Skin epidermis (tissue), 12 donors: ENCODE measurements at regions not wholly inside any gene's neighbourhood (a gene's known extent, or its start where the extent isn't known, plus 50 kb on each side); places are given as distances from the start of the nearest gene placed in this dataset.

ENCODE experiments used
- H3K27ac ChIP-seq, 21 experiments: fragments of 200-600 bp; sonication (generic) in 11 of 21; one replicate each; pipeline ENCODE4 v1.5.0; 2020; ENCODE audit warnings: mild to moderate bottlenecking in 3 of 21, inconsistent platforms in 2 of 21, moderate library complexity in 2 of 21
- H3K4me3 ChIP-seq, 7 experiments: fragments of 200-600 bp; sonication (generic) in 2 of 7; one replicate each; pipeline ENCODE4 v1.5.0; 2020; ENCODE audit warnings: inconsistent platforms in 2 of 7, mild to moderate bottlenecking in 2 of 7, moderate library complexity in 1 of 7

- no peak overlapping the region for H3K27ac ChIP-seq
Observed at GRCh38 chr19:28871099-28871725, 341.7 kb downstream of the UQCRFS1 start.

GRCh38 chr19:28869459-28869858 is 343.5 kb downstream of the UQCRFS1 start:
- Histone ChIP-seq H3K4me3 (no peak overlapping the region), H3K27ac (no peak overlapping the region)

More at GRCh38 chr19:28871099-28871725, 341.7 kb downstream of the UQCRFS1 start:
- H3K4me3 ChIP-seq, result no peak overlapping the region

- Histone ChIP-seq H3K4me3 (no peak overlapping the region), H3K27ac (no peak overlapping the region)
Observed at GRCh38 chr19:28868836-28869235, 344.1 kb downstream of the UQCRFS1 start.

- Histone ChIP-seq H3K4me3 (no peak overlapping the region), H3K27ac (no peak overlapping the region)
Observed at GRCh38 chr19:28867978-28868377, 345.0 kb downstream of the UQCRFS1 start.

- Histone ChIP-seq H3K4me3 (no peak overlapping the region), H3K27ac (no peak overlapping the region)
Observed at GRCh38 chr19:28864577-28865042, 348.3 kb downstream of the UQCRFS1 start.

GRCh38 chr19:28864024-28864503 is 348.9 kb downstream of the UQCRFS1 start:
- H3K4me3 ChIP-seq, result no peak overlapping the region
- H3K27ac ChIP-seq, result no peak overlapping the region

GRCh38 chr19:28862238-28862637 is 350.7 kb downstream of the UQCRFS1 start:
- no peak overlapping the region for H3K4me3 ChIP-seq
- no peak overlapping the region for H3K27ac ChIP-seq

- Histone ChIP-seq H3K4me3 (no peak overlapping the region), H3K27ac (no peak overlapping the region)
Observed at GRCh38 chr19:28859811-28860210, 353.1 kb downstream of the UQCRFS1 start.

- no peak overlapping the region for H3K27ac ChIP-seq
- H3K4me3 ChIP-seq, result no peak overlapping the region
Observed at GRCh38 chr19:28858933-28859332, 354.0 kb downstream of the UQCRFS1 start.

- no peak overlapping the region for H3K4me3 ChIP-seq
- no peak overlapping the region for H3K27ac ChIP-seq
Observed at GRCh38 chr19:28857967-28858366, 355.0 kb downstream of the UQCRFS1 start.

GRCh38 chr19:28855216-28855615 is 357.7 kb downstream of the UQCRFS1 start:
- no peak overlapping the region for H3K4me3 ChIP-seq
- H3K27ac ChIP-seq, result no peak overlapping the region

- Histone ChIP-seq H3K4me3 (no peak overlapping the region), H3K27ac (no peak overlapping the region)
Observed at GRCh38 chr19:28847468-28847867, 365.5 kb downstream of the UQCRFS1 start.

- H3K27ac ChIP-seq, result no peak overlapping the region
- H3K4me3 ChIP-seq, result no peak overlapping the region
Observed at GRCh38 chr19:28846094-28846812, 366.7 kb downstream of the UQCRFS1 start.

GRCh38 chr19:28843761-28844492 is 369.0 kb downstream of the UQCRFS1 start:
- no peak overlapping the region for H3K4me3 ChIP-seq
- H3K27ac ChIP-seq, result no peak overlapping the region

GRCh38 chr19:28841531-28841930 is 371.4 kb downstream of the UQCRFS1 start:
- no peak overlapping the region for H3K4me3 ChIP-seq
- H3K27ac ChIP-seq, result no peak overlapping the region

- no peak overlapping the region for H3K4me3 ChIP-seq
- H3K27ac ChIP-seq, result no peak overlapping the region
Observed at GRCh38 chr19:28840891-28841290, 372.1 kb downstream of the UQCRFS1 start.

GRCh38 chr19:28839455-28839854 is 373.5 kb downstream of the UQCRFS1 start:
- Histone ChIP-seq H3K27ac (no peak overlapping the region), H3K4me3 (no peak overlapping the region)

GRCh38 chr19:28838909-28839308 is 374.0 kb downstream of the UQCRFS1 start:
- Histone ChIP-seq H3K27ac (no peak overlapping the region), H3K4me3 (no peak overlapping the region)

GRCh38 chr19:28836421-28836820 is 376.5 kb downstream of the UQCRFS1 start:
- Histone ChIP-seq H3K4me3 (no peak overlapping the region), H3K27ac (no peak overlapping the region)

- Histone ChIP-seq H3K27ac (no peak overlapping the region), H3K4me3 (no peak overlapping the region)
Observed at GRCh38 chr19:28834996-28835395, 378.0 kb downstream of the UQCRFS1 start.

GRCh38 chr19:28831462-28831861 is 381.5 kb downstream of the UQCRFS1 start:
- Histone ChIP-seq H3K4me3 (no peak overlapping the region), H3K27ac (no peak overlapping the region)
